HK-2 (cell line): ENCODE measurements at regions not wholly inside any gene's neighbourhood (a gene's known extent, or its start where the extent isn't known, plus 50 kb on each side); places are given as distances from the start of the nearest gene placed in this dataset.
"Not testable (repeated sequence)": the region's sequence is repeated elsewhere in the genome, so short reads cannot be mapped to it uniquely, and the experiment has no call there.

Experiments used
- DNase-seq: peaks from one replicate; pipeline ENCODE4 v3.0.0-alpha.2; 2018; ENCODE audit not compliant: unreplicated experiment

- no peak for DNase-seq
Observed at GRCh38 chr1:64318428-64318827, 115.0 kb downstream of the UBE2U start.

GRCh38 chr1:64320007-64320406 lies 116.6 kb downstream of the UBE2U start:
- no peak for DNase-seq

GRCh38 chr1:64320470-64320869 lies 117.0 kb downstream of the UBE2U start:
- DNase-seq = peak; percentile 14

GRCh38 chr1:64320922-64321614 lies 117.6 kb downstream of the UBE2U start:
- no peak for DNase-seq

- DNase-seq = no peak
Observed at GRCh38 chr1:64323054-64323453, 119.6 kb downstream of the UBE2U start.

GRCh38 chr1:64323882-64324281 lies 120.5 kb downstream of the UBE2U start:
- no peak for DNase-seq

GRCh38 chr1:64325856-64326255 lies 122.4 kb downstream of the UBE2U start:
- DNase-seq = no peak

GRCh38 chr1:64327119-64327518 lies 123.7 kb downstream of the UBE2U start:
- DNase-seq = no peak

- no peak for DNase-seq
Observed at GRCh38 chr1:64328193-64328592, 124.8 kb downstream of the UBE2U start.

GRCh38 chr1:64330839-64331238 lies 127.4 kb downstream of the UBE2U start:
- DNase-seq = no peak

GRCh38 chr1:64335636-64336035 lies 132.2 kb downstream of the UBE2U start:
- DNase-seq = no peak

- DNase-seq = no peak
Observed at GRCh38 chr1:64337475-64337874, 132.5 kb upstream of the CACHD1 start.

- no peak for DNase-seq
Observed at GRCh38 chr1:64337926-64338325, 132.0 kb upstream of the CACHD1 start.

GRCh38 chr1:64340361-64340760 lies 129.6 kb upstream of the CACHD1 start:
- DNase-seq = no peak

- DNase-seq = no peak
Observed at GRCh38 chr1:64343105-64343822, 126.7 kb upstream of the CACHD1 start.

GRCh38 chr1:64343823-64344190 lies 126.1 kb upstream of the CACHD1 start:
- no peak for DNase-seq

- DNase-seq = no peak
Observed at GRCh38 chr1:64348270-64348960, 121.5 kb upstream of the CACHD1 start.

- no peak for DNase-seq
Observed at GRCh38 chr1:64348961-64349648, 120.8 kb upstream of the CACHD1 start.

- DNase-seq = not testable (repeated sequence)
Observed at GRCh38 chr1:64355534-64355933, 114.4 kb upstream of the CACHD1 start.

- DNase-seq = no peak
Observed at GRCh38 chr1:64356636-64357256, 113.2 kb upstream of the CACHD1 start.

- no peak for DNase-seq
Observed at GRCh38 chr1:64357422-64357821, 112.5 kb upstream of the CACHD1 start.

- DNase-seq = no peak
Observed at GRCh38 chr1:64358692-64359091, 111.2 kb upstream of the CACHD1 start.
